HG02885 (cell line): ENCODE measurements at regions not wholly inside any gene's neighbourhood (a gene's known extent, or its start where the extent isn't known, plus 50 kb on each side); places are given as distances from the start of the nearest gene placed in this dataset.
A peak's percentile ranks its signal among the peaks of the same experiment; 100 is the strongest.
"Not testable (repeated sequence)": the region's sequence is repeated elsewhere in the genome, so short reads cannot be mapped to it uniquely, and the experiment has no call there.

Experiments
- ATAC-seq: cut with Tn5 transposase; IDR thresholded peaks from one replicate; pipeline ENCODE4 v1.9.1; 2021; ENCODE audit warnings: mild to moderate bottlenecking; ENCODE audit not compliant: unreplicated experiment, poor library complexity

- no peak for ATAC-seq
These were observed 338.7 kb downstream of the ABCC12 start for GRCh38 chr16:47817048-47817447.

GRCh38 chr16:47816511-47816910 lies 339.3 kb downstream of the ABCC12 start:
- no peak for ATAC-seq

GRCh38 chr16:47815655-47816054 lies 340.1 kb downstream of the ABCC12 start:
- no peak for ATAC-seq

GRCh38 chr16:47811758-47812157 lies 344.0 kb downstream of the ABCC12 start:
- not testable (repeated sequence) for ATAC-seq

GRCh38 chr16:47806309-47806847 lies 345.2 kb downstream of the PHKB start:
- no peak for ATAC-seq

- ATAC-seq: no peak
These were observed 326.6 kb downstream of the PHKB start for GRCh38 chr16:47787696-47788095.

GRCh38 chr16:47781673-47782072 lies 320.5 kb downstream of the PHKB start:
- no peak for ATAC-seq

- ATAC-seq: no peak
These were observed 319.2 kb downstream of the PHKB start for GRCh38 chr16:47780213-47780875.

- ATAC-seq: peak; percentile 78
These were observed 318.3 kb downstream of the PHKB start for GRCh38 chr16:47779201-47780016.

- no peak for ATAC-seq
These were observed 317.1 kb downstream of the PHKB start for GRCh38 chr16:47778106-47778801.

- no peak for ATAC-seq
These were observed 316.1 kb downstream of the PHKB start for GRCh38 chr16:47777220-47777619.

GRCh38 chr16:47774661-47775060 lies 313.5 kb downstream of the PHKB start:
- no peak for ATAC-seq

- ATAC-seq: no peak
These were observed 292.5 kb downstream of the PHKB start for GRCh38 chr16:47753659-47754058.
